SK-N-MC (cell line): ENCODE measurements at regions not wholly inside any gene's neighbourhood (a gene's known extent, or its start where the extent isn't known, plus 50 kb on each side); places are given as distances from the start of the nearest gene placed in this dataset.

ENCODE experiments used
- EZH2 ChIP-seq: fragments of 200-600 bp; sonication (generic); IDR thresholded peaks from one replicate; pipeline ENCODE4 v1.6.1; 2017; ENCODE audit warnings: antibody characterized with exemption
- POLR2AphosphoS5 ChIP-seq: IDR thresholded peaks from 2 replicates; pipeline ENCODE4 v1.6.1; 2012; ENCODE audit warnings: mild to moderate bottlenecking, low read depth, low read length, borderline replicate concordance

DNA sequence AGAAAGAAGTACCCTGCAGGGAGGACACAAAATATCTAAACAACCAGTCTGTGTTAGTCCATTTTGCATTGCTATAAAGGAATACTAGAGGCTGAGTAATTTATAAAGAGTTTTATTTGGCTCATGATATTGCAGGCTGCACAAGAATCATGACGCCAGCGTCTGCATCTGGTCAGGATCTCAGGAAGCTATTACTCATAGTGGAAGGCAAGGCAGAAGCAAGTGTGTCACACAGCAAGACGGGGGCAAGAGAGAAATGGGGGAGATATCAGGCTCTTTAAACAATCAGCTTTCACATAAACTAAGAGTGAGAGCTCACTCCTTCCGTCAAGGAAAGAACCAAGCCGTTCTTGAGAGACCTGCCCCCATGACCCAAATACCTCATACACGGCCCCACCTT lies 614.8 kb downstream of the ZIC1 start:
- TF ChIP-seq EZH2 (no peak), POLR2AphosphoS5 (no peak)
